ENCODE measurements at regions not wholly inside any gene's neighbourhood (a gene's known extent, or its start where the extent isn't known, plus 50 kb on each side); places are given as distances from the start of the nearest gene placed in this dataset.

DNA sequence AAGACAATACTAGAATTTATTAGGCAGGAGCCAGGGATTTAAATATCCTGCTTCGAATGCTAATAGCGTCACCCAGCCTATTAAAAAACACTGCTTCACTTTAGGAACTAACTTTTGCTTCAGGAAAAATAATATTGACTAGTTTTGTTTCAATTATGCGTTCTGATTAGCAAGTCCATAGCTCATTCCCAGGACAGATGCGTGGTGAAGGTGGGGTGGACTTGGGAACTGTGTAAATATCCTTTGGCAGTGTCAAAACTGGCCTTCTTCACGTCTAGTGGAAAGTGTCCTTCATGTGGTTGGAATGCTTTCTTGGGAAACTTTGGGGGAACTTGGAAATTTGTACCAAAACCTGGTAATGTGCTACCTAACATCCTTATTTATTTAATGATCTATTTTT is 474.8 kb upstream of the NOVA1 start:
- TF ChIP-seq, protein P1, sequence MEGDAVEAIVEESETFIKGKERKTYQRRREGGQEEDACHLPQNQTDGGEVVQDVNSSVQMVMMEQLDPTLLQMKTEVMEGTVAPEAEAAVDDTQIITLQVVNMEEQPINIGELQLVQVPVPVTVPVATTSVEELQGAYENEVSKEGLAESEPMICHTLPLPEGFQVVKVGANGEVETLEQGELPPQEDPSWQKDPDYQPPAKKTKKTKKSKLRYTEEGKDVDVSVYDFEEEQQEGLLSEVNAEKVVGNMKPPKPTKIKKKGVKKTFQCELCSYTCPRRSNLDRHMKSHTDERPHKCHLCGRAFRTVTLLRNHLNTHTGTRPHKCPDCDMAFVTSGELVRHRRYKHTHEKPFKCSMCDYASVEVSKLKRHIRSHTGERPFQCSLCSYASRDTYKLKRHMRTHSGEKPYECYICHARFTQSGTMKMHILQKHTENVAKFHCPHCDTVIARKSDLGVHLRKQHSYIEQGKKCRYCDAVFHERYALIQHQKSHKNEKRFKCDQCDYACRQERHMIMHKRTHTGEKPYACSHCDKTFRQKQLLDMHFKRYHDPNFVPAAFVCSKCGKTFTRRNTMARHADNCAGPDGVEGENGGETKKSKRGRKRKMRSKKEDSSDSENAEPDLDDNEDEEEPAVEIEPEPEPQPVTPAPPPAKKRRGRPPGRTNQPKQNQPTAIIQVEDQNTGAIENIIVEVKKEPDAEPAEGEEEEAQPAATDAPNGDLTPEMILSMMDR (IDR thresholded peaks at IDR 0.05), result no peak
- no peak for TF ChIP-seq EZH2 (IDR thresholded peaks at IDR 0.05; ENCODE audit: borderline replicate concordance, insufficient read depth, low read depth, low read length, poor library complexity, severe bottlenecking)
- DNase-seq, result no peak
- H3K9me3 Mint-ChIP-seq (ENCODE audit: insufficient read depth), result peaks cover 5% of the 10 kb centered on the region
- no peaks in the 10 kb centered on the region for H3K79me2 ChIP-seq (ENCODE audit: control insufficient read depth, insufficient read depth, low read length)
- H3K4me3 Mint-ChIP-seq, result no peak overlapping the region
- no peak overlapping the region for H3K27ac ChIP-seq (ENCODE audit: low read length in 2 of 2)
- intact Hi-C loops (cut with micrococcal nuclease), result no loop called here
- 37% methylated on average over 2 of the region's 5 CpGs for WGBS (ENCODE audit: insufficient coverage)
- H3K27me3 Mint-ChIP-seq, result no peaks in the 10 kb centered on the region
- no peak overlapping the region for H3K9ac ChIP-seq (ENCODE audit: low read length)
- H3K4me3 ChIP-seq (ENCODE audit: control extremely low read depth in 1 of 5, extremely low read depth in 1 of 5, insufficient read depth in 1 of 5, low read depth in 2 of 5, low read length in 4 of 5), result no peak overlapping the region
- H3K4me2 ChIP-seq (replicated peaks; ENCODE audit: low read depth, low read length, poor library complexity, severe bottlenecking), result no peak overlapping the region
- H2AFZ ChIP-seq (ENCODE audit: insufficient read depth, low read depth, low read length, poor library complexity, severe bottlenecking), result no peak overlapping the region
- no peak overlapping the region for H3K27ac Mint-ChIP-seq
- no peaks in the 10 kb centered on the region for H3K4me1 ChIP-seq (ENCODE audit: control insufficient read depth in 2 of 2, insufficient read depth in 2 of 2, low read length in 2 of 2)
- no peak for ATAC-seq (ENCODE audit: low read depth)
- no peaks in the 10 kb centered on the region for H4K20me1 ChIP-seq (ENCODE audit: control insufficient read depth, insufficient read depth, low read length, poor library complexity, severe bottlenecking)
- H3K36me3 ChIP-seq (replicated peaks in 1 of 2; ENCODE audit: control extremely low read depth in 1 of 2, control insufficient read depth in 1 of 2, extremely low read depth in 1 of 2, insufficient read depth in 2 of 2, low read length in 1 of 2), result no peaks in the 10 kb centered on the region
- no peaks in the 10 kb centered on the region for H3K9me3 ChIP-seq (ENCODE audit: control extremely low read depth in 1 of 3, control insufficient read depth in 2 of 3, insufficient read depth in 1 of 3, low read length in 2 of 3)
- no peaks in the 10 kb centered on the region for H3K4me1 Mint-ChIP-seq
- POLR2A ChIA-PET, result no interaction called here
- no peaks in the 10 kb centered on the region for H3K27me3 ChIP-seq (replicated peaks in 1 of 4; ENCODE audit: control extremely low read depth in 1 of 4, control insufficient read depth in 3 of 4, insufficient read depth in 4 of 4, low read length in 3 of 4)
- CTCF ChIA-PET, result no interaction called here

DNA sequence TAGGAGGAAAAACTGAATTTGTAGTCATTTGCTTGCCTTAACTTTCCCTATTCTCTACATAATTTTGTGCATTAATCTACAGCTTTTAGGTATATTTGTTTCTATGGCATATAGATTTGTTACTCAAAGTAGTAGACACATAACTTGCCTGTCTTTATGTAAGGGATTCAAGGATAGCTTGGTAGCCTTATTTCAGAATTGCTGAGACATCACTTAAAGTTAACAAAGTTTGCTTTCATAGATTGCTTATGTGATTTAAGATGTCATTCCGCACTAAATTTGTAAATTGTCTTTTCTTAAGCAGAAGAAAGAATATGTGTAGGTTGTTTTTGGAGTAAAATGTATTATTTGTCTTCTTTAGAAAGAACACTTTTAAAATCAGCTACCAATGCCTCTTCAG is 477.7 kb upstream of the NOVA1 start:
- Histone ChIP-seq H3K79me2 (ENCODE audit: control insufficient read depth, insufficient read depth, low read length) (no peaks in the 10 kb centered on the region), H3K9ac (ENCODE audit: low read length) (no peak overlapping the region), H3K4me2 (replicated peaks; ENCODE audit: low read depth, low read length, poor library complexity, severe bottlenecking) (no peak overlapping the region), H3K27me3 (replicated peaks in 1 of 4; ENCODE audit: control extremely low read depth in 1 of 4, control insufficient read depth in 3 of 4, insufficient read depth in 4 of 4, low read length in 3 of 4) (no peaks in the 10 kb centered on the region), H2AFZ (ENCODE audit: insufficient read depth, low read depth, low read length, poor library complexity, severe bottlenecking) (no peak overlapping the region), H4K20me1 (ENCODE audit: control insufficient read depth, insufficient read depth, low read length, poor library complexity, severe bottlenecking) (no peaks in the 10 kb centered on the region), H3K27ac (ENCODE audit: low read length in 2 of 2) (no peak overlapping the region), H3K4me1 (ENCODE audit: control insufficient read depth in 2 of 2, insufficient read depth in 2 of 2, low read length in 2 of 2) (no peaks in the 10 kb centered on the region), H3K9me3 (ENCODE audit: control extremely low read depth in 1 of 3, control insufficient read depth in 2 of 3, insufficient read depth in 1 of 3, low read length in 2 of 3) (no peaks in the 10 kb centered on the region), H3K4me3 (ENCODE audit: control extremely low read depth in 1 of 5, extremely low read depth in 1 of 5, insufficient read depth in 1 of 5, low read depth in 2 of 5, low read length in 4 of 5) (no peak overlapping the region), H3K36me3 (replicated peaks in 1 of 2; ENCODE audit: control extremely low read depth in 1 of 2, control insufficient read depth in 1 of 2, extremely low read depth in 1 of 2, insufficient read depth in 2 of 2, low read length in 1 of 2) (no peaks in the 10 kb centered on the region)
- Mint-ChIP-seq H3K27me3 (no peaks in the 10 kb centered on the region), H3K9me3 (ENCODE audit: insufficient read depth) (peaks cover 5% of the 10 kb centered on the region), H3K27ac (no peak overlapping the region), H3K4me3 (no peak overlapping the region), H3K4me1 (no peaks in the 10 kb centered on the region)
- ATAC-seq (ENCODE audit: low read depth) (no peak), DNase-seq (no peak)
- CTCF ChIA-PET, result no interaction called here
- no CpG with 5 or more reads among the region's 1 CpG for WGBS (ENCODE audit: insufficient coverage)
- TF ChIP-seq, protein P1 (IDR thresholded peaks at IDR 0.05), result no peak
- TF ChIP-seq EZH2 (IDR thresholded peaks at IDR 0.05; ENCODE audit: borderline replicate concordance, insufficient read depth, low read depth, low read length, poor library complexity, severe bottlenecking), result no peak
- intact Hi-C loops (cut with micrococcal nuclease), result no loop called here
- POLR2A ChIA-PET, result no interaction called here
